SK-N-SH (cell line): ENCODE measurements at regions not wholly inside any gene's neighbourhood (a gene's known extent, or its start where the extent isn't known, plus 50 kb on each side); places are given as distances from the start of the nearest gene placed in this dataset.

Experiments
- CHD2 ChIP-seq: fragments of 150-350 bp; IDR thresholded peaks from 2 replicates; pipeline ENCODE4 v1.6.1; 2018; ENCODE audit warnings: low read length; ENCODE audit not compliant: partially characterized antibody
- CTCF ChIP-seq: fragments of 200-600 bp; sonication (generic); IDR thresholded peaks from 2 replicates; pipeline ENCODE4 v1.6.1; 2017; ENCODE audit warnings: antibody characterized with exemption, mild to moderate bottlenecking, moderate library complexity
- EP300 ChIP-seq, 2 experiments: IDR thresholded peaks; 2 replicates each; pipeline versions ENCODE4 v1.4.0 to v1.6.1; 2012; ENCODE audit warnings: borderline replicate concordance in 1 of 2, low read depth in 1 of 2, low read length in 1 of 2
- JUND ChIP-seq: IDR thresholded peaks from 2 replicates; pipeline ENCODE4 v1.4.0; 2012
- MEF2A ChIP-seq: IDR thresholded peaks from 2 replicates; pipeline ENCODE4 v1.4.0; 2012; ENCODE audit warnings: low read depth, borderline replicate concordance
- POLR2AphosphoS5 ChIP-seq: IDR thresholded peaks from 2 replicates; pipeline ENCODE4 v1.6.1; 2012; ENCODE audit warnings: low read depth, low read length
- REST ChIP-seq: IDR thresholded peaks from 2 replicates; pipeline ENCODE4 v1.6.1; 2012; ENCODE audit warnings: mild to moderate bottlenecking, low read depth, low read length, moderate library complexity
- SIN3A ChIP-seq: IDR thresholded peaks from 2 replicates; pipeline ENCODE4 v1.6.1; 2012; ENCODE audit warnings: low read depth, mild to moderate bottlenecking, low read length, moderate library complexity, borderline replicate concordance
- TAF1 ChIP-seq: IDR thresholded peaks from 2 replicates; pipeline ENCODE4 v1.6.1; 2012; ENCODE audit warnings: low read depth, mild to moderate bottlenecking, low read length, moderate library complexity, borderline replicate concordance
- TCF12 ChIP-seq: IDR thresholded peaks from 2 replicates; pipeline ENCODE4 v1.4.0; 2012
- TEAD4 ChIP-seq: IDR thresholded peaks from 2 replicates; pipeline ENCODE4 v1.4.0; 2012; ENCODE audit warnings: mild to moderate bottlenecking, borderline replicate concordance; ENCODE audit not compliant: insufficient read depth
- USF1 ChIP-seq: IDR thresholded peaks from 2 replicates; pipeline ENCODE4 v1.4.0; 2012; ENCODE audit warnings: low read depth, borderline replicate concordance
- YY1 ChIP-seq: IDR thresholded peaks from 2 replicates; pipeline ENCODE4 v1.4.0; 2012; ENCODE audit warnings: low read depth, mild to moderate bottlenecking

GRCh38 chr1:82401116-82401515 is 600.4 kb downstream of the ADGRL2 start:
- TF ChIP-seq CTCF (no peak), TAF1 (no peak), YY1 (no peak), JUND (no peak), TEAD4 (no peak), CHD2 (no peak), POLR2AphosphoS5 (no peak), SIN3A (no peak), MEF2A (no peak), USF1 (no peak), EP300 (IDR thresholded peaks at IDR 0.05; ENCODE audit: borderline replicate concordance in 1 of 2, low read depth in 1 of 2, low read length in 1 of 2) (no peak), TCF12 (no peak), REST (no peak)
